ENCODE measurements at regions not wholly inside any gene's neighbourhood (a gene's known extent, or its start where the extent isn't known, plus 50 kb on each side); places are given as distances from the start of the nearest gene placed in this dataset.
"Not testable (repeated sequence)": the region's sequence is repeated elsewhere in the genome, so short reads cannot be mapped to it uniquely, and the experiment has no call there.

DNA sequence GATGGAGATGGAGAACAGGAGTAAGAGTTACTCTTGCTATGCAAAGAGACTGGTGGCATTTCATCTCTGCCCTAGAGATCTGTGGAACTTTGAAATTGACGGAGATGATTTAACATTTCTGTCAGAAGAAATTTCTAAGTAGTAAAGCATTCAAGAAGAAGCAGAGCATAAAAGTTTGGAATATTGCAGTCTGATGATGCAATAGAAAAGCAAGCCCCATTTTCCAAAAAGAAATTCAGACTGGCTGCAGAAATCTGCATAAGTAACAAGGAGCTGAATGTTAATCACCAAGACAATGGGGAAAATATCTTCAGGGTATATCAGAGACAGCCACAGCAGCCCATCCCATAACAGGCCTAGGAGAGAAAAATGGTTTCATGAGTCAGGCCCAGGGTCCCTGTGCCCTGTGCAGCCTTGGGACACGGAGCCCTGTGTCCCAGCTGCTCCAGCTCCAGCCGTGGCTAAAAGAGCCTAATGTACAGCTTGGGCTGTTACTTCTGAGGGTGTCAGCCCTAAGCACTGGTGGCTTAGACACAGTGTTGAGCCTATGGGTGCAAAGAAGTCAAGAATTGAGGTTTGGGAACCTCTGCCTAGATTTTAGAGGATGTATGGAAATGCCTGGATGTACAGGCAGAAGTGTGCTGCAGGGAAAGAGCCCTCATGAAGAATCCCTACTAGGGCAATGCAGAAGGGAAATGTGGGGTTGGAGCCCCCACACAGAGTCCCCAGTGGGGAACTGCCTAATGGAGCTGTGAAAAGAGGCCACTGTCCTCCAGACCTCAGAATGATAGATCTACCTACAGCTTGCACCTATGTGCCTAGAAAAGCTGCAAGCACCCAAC lies 616.6 kb downstream of the SLC16A7 start:
- TF ChIP-seq, protein P1, sequence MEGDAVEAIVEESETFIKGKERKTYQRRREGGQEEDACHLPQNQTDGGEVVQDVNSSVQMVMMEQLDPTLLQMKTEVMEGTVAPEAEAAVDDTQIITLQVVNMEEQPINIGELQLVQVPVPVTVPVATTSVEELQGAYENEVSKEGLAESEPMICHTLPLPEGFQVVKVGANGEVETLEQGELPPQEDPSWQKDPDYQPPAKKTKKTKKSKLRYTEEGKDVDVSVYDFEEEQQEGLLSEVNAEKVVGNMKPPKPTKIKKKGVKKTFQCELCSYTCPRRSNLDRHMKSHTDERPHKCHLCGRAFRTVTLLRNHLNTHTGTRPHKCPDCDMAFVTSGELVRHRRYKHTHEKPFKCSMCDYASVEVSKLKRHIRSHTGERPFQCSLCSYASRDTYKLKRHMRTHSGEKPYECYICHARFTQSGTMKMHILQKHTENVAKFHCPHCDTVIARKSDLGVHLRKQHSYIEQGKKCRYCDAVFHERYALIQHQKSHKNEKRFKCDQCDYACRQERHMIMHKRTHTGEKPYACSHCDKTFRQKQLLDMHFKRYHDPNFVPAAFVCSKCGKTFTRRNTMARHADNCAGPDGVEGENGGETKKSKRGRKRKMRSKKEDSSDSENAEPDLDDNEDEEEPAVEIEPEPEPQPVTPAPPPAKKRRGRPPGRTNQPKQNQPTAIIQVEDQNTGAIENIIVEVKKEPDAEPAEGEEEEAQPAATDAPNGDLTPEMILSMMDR (IDR thresholded peaks at IDR 0.05; ENCODE audit: borderline replicate concordance, insufficient read depth, low read depth, low read length) = no peak
- no peak overlapping the region for H3K4me3 ChIP-seq (ENCODE audit: low read depth, low read length)

DNA sequence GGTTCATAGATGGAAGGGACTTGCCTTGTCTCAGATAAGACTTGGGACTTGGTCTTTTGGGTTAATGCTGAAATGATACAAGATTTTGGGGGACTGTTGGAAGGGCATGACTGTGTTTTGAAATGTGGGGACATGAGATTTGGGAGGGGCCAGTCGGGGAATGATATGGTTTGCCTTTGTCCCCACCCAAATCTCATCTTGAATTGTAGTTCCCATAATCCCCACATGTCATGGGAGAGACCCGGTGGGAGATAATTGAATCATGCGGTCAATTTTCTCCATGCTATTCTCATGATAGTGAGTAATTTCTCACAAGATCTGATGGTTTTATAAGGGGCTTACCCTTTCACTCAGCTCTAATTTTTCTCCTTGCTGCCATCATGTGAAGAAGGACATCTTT lies 617.4 kb downstream of the SLC16A7 start:
- H3K4me3 ChIP-seq (ENCODE audit: low read depth, low read length) = not testable (repeated sequence)

GRCh38 chr12:60216226-60216625 lies 620.4 kb downstream of the SLC16A7 start:
- TF ChIP-seq, protein P1 (IDR thresholded peaks at IDR 0.05; ENCODE audit: borderline replicate concordance, insufficient read depth, low read depth, low read length) = no peak
- no peak overlapping the region for H3K4me3 ChIP-seq (ENCODE audit: low read depth, low read length)

GRCh38 chr12:60223242-60223641 lies 627.4 kb downstream of the SLC16A7 start:
- TF ChIP-seq, protein P1 (IDR thresholded peaks at IDR 0.05; ENCODE audit: borderline replicate concordance, insufficient read depth, low read depth, low read length) = no peak

DNA sequence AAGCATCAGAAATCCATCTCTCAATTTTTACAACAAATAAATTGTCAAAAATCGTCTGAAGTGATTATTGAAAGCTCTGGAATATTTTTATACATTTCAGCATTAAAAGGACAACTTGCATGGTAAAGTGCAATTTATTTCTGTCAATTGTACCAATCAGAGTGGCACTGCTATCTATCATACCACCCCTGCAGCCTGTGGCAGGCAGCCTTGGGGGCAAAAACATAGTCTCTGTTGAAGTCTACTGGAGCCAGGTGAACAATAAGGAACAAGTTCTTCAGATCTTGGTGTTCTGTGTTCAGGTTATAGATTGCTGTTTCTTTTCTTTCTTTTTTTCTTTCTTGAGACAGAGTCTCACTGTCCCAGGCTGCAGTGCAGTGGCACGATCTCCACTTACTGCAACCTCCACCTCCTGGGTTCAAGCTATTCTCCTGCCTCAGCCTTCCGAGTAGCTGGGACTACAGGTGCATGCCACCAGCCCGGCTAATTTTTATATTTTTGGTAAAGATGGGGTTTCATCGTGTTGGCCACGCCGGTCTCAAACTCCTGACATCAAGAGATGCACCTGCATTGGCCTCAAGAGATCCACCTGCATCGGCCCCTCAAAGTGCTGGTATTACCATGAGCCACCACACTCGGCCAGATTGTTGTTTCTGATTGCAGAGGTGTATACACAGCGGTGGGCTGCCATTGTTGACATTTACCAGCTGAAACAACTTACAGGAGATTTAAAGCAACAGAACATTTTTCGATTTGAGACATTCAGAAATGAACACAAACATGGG lies 629.6 kb downstream of the SLC16A7 start:
- H3K4me3 ChIP-seq (ENCODE audit: low read depth, low read length) = no peak overlapping the region
- TF ChIP-seq, protein P1 (IDR thresholded peaks at IDR 0.05; ENCODE audit: borderline replicate concordance, insufficient read depth, low read depth, low read length) = no peak

More at GRCh38 chr12:60223242-60223641, 627.4 kb downstream of the SLC16A7 start:
- no peak overlapping the region for H3K4me3 ChIP-seq (ENCODE audit: low read depth, low read length)

- TF ChIP-seq, protein P1 (IDR thresholded peaks at IDR 0.05; ENCODE audit: borderline replicate concordance, insufficient read depth, low read depth, low read length) = no peak
- no peak overlapping the region for H3K4me3 ChIP-seq (ENCODE audit: low read depth, low read length)
Observed at GRCh38 chr12:60227916-60228315, 632.1 kb downstream of the SLC16A7 start.

DNA sequence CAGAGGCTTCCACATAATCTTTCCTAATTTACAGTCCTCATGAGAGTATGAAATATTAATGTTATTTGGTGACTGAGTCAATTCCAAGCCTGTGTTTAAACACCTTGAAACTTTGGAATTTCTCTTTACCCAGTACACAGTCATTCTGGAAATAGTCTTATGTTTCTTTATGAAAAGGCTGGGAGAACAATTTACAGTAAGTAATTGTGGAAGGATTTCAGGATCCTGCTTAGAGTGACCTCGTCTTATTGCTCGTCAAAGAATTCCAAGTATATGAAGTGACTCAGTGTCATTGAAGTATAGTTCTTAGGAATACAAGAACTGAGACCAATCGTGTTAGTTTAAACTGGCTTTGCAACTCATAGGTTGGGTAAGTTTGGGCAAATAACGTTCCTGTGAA lies 634.2 kb downstream of the SLC16A7 start:
- no peak overlapping the region for H3K4me3 ChIP-seq (ENCODE audit: low read depth, low read length)
- TF ChIP-seq, protein P1 (IDR thresholded peaks at IDR 0.05; ENCODE audit: borderline replicate concordance, insufficient read depth, low read depth, low read length) = no peak

All from GM12875 (cell line).